ENCODE measurements at regions not wholly inside any gene's neighbourhood (a gene's known extent, or its start where the extent isn't known, plus 50 kb on each side); places are given as distances from the start of the nearest gene placed in this dataset.

DNA sequence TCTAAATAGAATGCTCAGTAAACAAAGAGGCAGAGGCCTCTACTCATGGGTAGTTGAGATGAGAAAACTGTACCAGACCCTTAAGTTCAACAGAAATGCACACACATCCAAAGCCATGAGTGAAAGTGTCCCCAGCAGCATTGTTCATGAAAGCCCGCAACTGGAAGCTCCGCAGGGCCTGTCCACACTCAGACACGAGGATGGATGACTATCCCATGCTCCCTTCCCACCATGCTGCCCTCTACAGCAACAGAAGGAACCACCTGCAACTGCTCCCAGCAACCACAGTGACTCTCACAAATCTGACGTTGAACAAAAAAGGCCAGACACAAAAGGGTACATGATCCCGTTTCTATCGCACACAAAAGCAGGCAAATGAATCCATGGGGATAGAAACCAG lies 76.9 kb upstream of the ANO1 start:
- no peak overlapping the region for H2BK5ac ChIP-seq (ENCODE audit: low read depth, low read length, poor library complexity, severe bottlenecking)
- H4K8ac ChIP-seq (ENCODE audit: low read length) = no peak overlapping the region
- H3K18ac ChIP-seq (ENCODE audit: low read depth in 1 of 2, low read length in 2 of 2) = no peak overlapping the region
- H3K4me1 ChIP-seq (ENCODE audit: control insufficient read depth, insufficient read depth, low read depth, low read length) = no peaks in the 10 kb centered on the region
- peaks cover 30 to 41% of the 10 kb centered on the region in 2 experiments for H3K27me3 ChIP-seq (ENCODE audit: control insufficient read depth in 1 of 2, insufficient read depth in 1 of 2, low read length in 2 of 2)
- H3K27ac ChIP-seq (ENCODE audit: low read length, poor library complexity, severe bottlenecking) = no peak overlapping the region
- no peak overlapping the region for H3K4me2 ChIP-seq (ENCODE audit: low read length, poor library complexity, severe bottlenecking)
- no peaks in the 10 kb centered on the region for H3K79me1 ChIP-seq (replicated peaks; ENCODE audit: low read length, poor library complexity, severe bottlenecking)
- no peak overlapping the region for H2AK5ac ChIP-seq (ENCODE audit: low read length, severe bottlenecking)
- no peak overlapping the region for H4K91ac ChIP-seq (ENCODE audit: low read length)
- no peaks in the 10 kb centered on the region for H3K9me3 ChIP-seq (ENCODE audit: control insufficient read depth, low read length)
- no peak overlapping the region for H3K23ac ChIP-seq (ENCODE audit: low read length in 2 of 2)
- 94% methylated on average over 6 of the region's 6 CpGs for WGBS
- H2BK120ac ChIP-seq (ENCODE audit: low read depth, low read length) = no peak overlapping the region
- H3K9ac ChIP-seq (ENCODE audit: low read length) = no peak overlapping the region
- no peak for DNase-seq
- H3K14ac ChIP-seq (ENCODE audit: low read length in 2 of 2) = no peak overlapping the region
- H2BK12ac ChIP-seq (ENCODE audit: low read length in 2 of 2) = no peak overlapping the region
- no peak overlapping the region for H2BK15ac ChIP-seq (ENCODE audit: low read depth, poor library complexity, severe bottlenecking)
- H3K4me3 ChIP-seq (ENCODE audit: insufficient read depth in 1 of 2, low read depth in 1 of 2, low read length in 2 of 2) = no peak overlapping the region
- no peak overlapping the region for H2AFZ ChIP-seq (ENCODE audit: low read depth, low read length)
- no peaks in the 10 kb centered on the region for H3K36me3 ChIP-seq (ENCODE audit: control insufficient read depth in 1 of 2, insufficient read depth in 2 of 2, low read depth in 1 of 2, low read length in 2 of 2)
- no peak overlapping the region for H3K4ac ChIP-seq (ENCODE audit: low read depth in 1 of 2, low read length in 2 of 2)

- Histone ChIP-seq H2AK5ac (ENCODE audit: low read length, severe bottlenecking) (no peak overlapping the region), H3K9ac (ENCODE audit: low read length) (no peak overlapping the region), H3K79me1 (replicated peaks; ENCODE audit: low read length, poor library complexity, severe bottlenecking) (no peaks in the 10 kb centered on the region), H3K27ac (ENCODE audit: low read length, poor library complexity, severe bottlenecking) (no peak overlapping the region), H3K27me3 (ENCODE audit: control insufficient read depth in 1 of 2, insufficient read depth in 1 of 2, low read length in 2 of 2) (peaks cover 27 to 36% of the 10 kb centered on the region in 2 experiments), H2BK12ac (ENCODE audit: low read length in 2 of 2) (no peak overlapping the region), H3K4ac (ENCODE audit: low read depth in 1 of 2, low read length in 2 of 2) (no peak overlapping the region), H3K36me3 (ENCODE audit: control insufficient read depth in 1 of 2, insufficient read depth in 2 of 2, low read depth in 1 of 2, low read length in 2 of 2) (no peaks in the 10 kb centered on the region), H2AFZ (ENCODE audit: low read depth, low read length) (no peak overlapping the region), H3K4me1 (ENCODE audit: control insufficient read depth, insufficient read depth, low read depth, low read length) (no peaks in the 10 kb centered on the region), H2BK15ac (ENCODE audit: low read depth, poor library complexity, severe bottlenecking) (no peak overlapping the region), H3K18ac (ENCODE audit: low read depth in 1 of 2, low read length in 2 of 2) (no peak overlapping the region), H3K9me3 (ENCODE audit: control insufficient read depth, low read length) (no peaks in the 10 kb centered on the region), H4K8ac (ENCODE audit: low read length) (peak overlapping the region; percentile 27), H3K4me2 (ENCODE audit: low read length, poor library complexity, severe bottlenecking) (no peak overlapping the region), H4K91ac (ENCODE audit: low read length) (no peak overlapping the region), H3K14ac (ENCODE audit: low read length in 2 of 2) (no peak overlapping the region), H2BK5ac (ENCODE audit: low read depth, low read length, poor library complexity, severe bottlenecking) (no peak overlapping the region), H3K23ac (ENCODE audit: low read length in 2 of 2) (no peak overlapping the region), H2BK120ac (ENCODE audit: low read depth, low read length) (no peak overlapping the region), H3K4me3 (ENCODE audit: insufficient read depth in 1 of 2, low read depth in 1 of 2, low read length in 2 of 2) (no peak overlapping the region)
- DNase-seq = no peak
- 100% methylated on average over 3 of the region's 8 CpGs for WGBS
These were observed 75.7 kb upstream of the ANO1 start for GRCh38 chr11:70002433-70002832.

- Histone ChIP-seq H3K14ac (ENCODE audit: low read length in 2 of 2) (no peak overlapping the region), H2AK5ac (ENCODE audit: low read length, severe bottlenecking) (no peak overlapping the region), H3K27me3 (ENCODE audit: control insufficient read depth in 1 of 2, insufficient read depth in 1 of 2, low read length in 2 of 2) (peaks cover 18 to 38% of the 10 kb centered on the region in 2 experiments), H3K4me2 (ENCODE audit: low read length, poor library complexity, severe bottlenecking) (no peak overlapping the region), H4K91ac (ENCODE audit: low read length) (no peak overlapping the region), H3K23ac (ENCODE audit: low read length in 2 of 2) (no peak overlapping the region), H3K79me1 (replicated peaks; ENCODE audit: low read length, poor library complexity, severe bottlenecking) (no peaks in the 10 kb centered on the region), H2AFZ (ENCODE audit: low read depth, low read length) (no peak overlapping the region), H3K4ac (ENCODE audit: low read depth in 1 of 2, low read length in 2 of 2) (no peak overlapping the region), H3K36me3 (ENCODE audit: control insufficient read depth in 1 of 2, insufficient read depth in 2 of 2, low read depth in 1 of 2, low read length in 2 of 2) (no peaks in the 10 kb centered on the region), H3K4me1 (ENCODE audit: control insufficient read depth, insufficient read depth, low read depth, low read length) (no peaks in the 10 kb centered on the region), H3K18ac (ENCODE audit: low read depth in 1 of 2, low read length in 2 of 2) (no peak overlapping the region), H2BK5ac (ENCODE audit: low read depth, low read length, poor library complexity, severe bottlenecking) (no peak overlapping the region), H3K27ac (ENCODE audit: low read length, poor library complexity, severe bottlenecking) (no peak overlapping the region), H2BK15ac (ENCODE audit: low read depth, poor library complexity, severe bottlenecking) (no peak overlapping the region), H3K4me3 (ENCODE audit: insufficient read depth in 1 of 2, low read depth in 1 of 2, low read length in 2 of 2) (no peak overlapping the region), H3K9me3 (ENCODE audit: control insufficient read depth, low read length) (no peaks in the 10 kb centered on the region), H2BK12ac (ENCODE audit: low read length in 2 of 2) (no peak overlapping the region), H2BK120ac (ENCODE audit: low read depth, low read length) (no peak overlapping the region), H4K8ac (ENCODE audit: low read length) (no peak overlapping the region), H3K9ac (ENCODE audit: low read length) (no peak overlapping the region)
- 2% methylated on average over 5 of the region's 6 CpGs for WGBS
- DNase-seq = peak; percentile 86
These were observed 72.9 kb upstream of the ANO1 start for GRCh38 chr11:70005107-70005818.

- no peak overlapping the region for H4K91ac ChIP-seq (ENCODE audit: low read length)
- no peak overlapping the region for H2AK5ac ChIP-seq (ENCODE audit: low read length, severe bottlenecking)
- H3K18ac ChIP-seq (ENCODE audit: low read depth in 1 of 2, low read length in 2 of 2) = no peak overlapping the region
- 82% methylated on average over 3 of the region's 3 CpGs for WGBS
- H3K14ac ChIP-seq (ENCODE audit: low read length in 2 of 2) = no peak overlapping the region
- no peak overlapping the region for H2BK120ac ChIP-seq (ENCODE audit: low read depth, low read length)
- H3K27ac ChIP-seq (ENCODE audit: low read length, poor library complexity, severe bottlenecking) = no peak overlapping the region
- H2BK12ac ChIP-seq (ENCODE audit: low read length in 2 of 2) = no peak overlapping the region
- H3K9ac ChIP-seq (ENCODE audit: low read length) = no peak overlapping the region
- H3K36me3 ChIP-seq (ENCODE audit: control insufficient read depth in 1 of 2, insufficient read depth in 2 of 2, low read depth in 1 of 2, low read length in 2 of 2) = no peaks in the 10 kb centered on the region
- no peak overlapping the region for H4K8ac ChIP-seq (ENCODE audit: low read length)
- no peak overlapping the region for H2BK5ac ChIP-seq (ENCODE audit: low read depth, low read length, poor library complexity, severe bottlenecking)
- H3K23ac ChIP-seq (ENCODE audit: low read length in 2 of 2) = no peak overlapping the region
- no peak overlapping the region for H3K4me2 ChIP-seq (ENCODE audit: low read length, poor library complexity, severe bottlenecking)
- no peaks in the 10 kb centered on the region for H3K4me1 ChIP-seq (ENCODE audit: control insufficient read depth, insufficient read depth, low read depth, low read length)
- H3K79me1 ChIP-seq (replicated peaks; ENCODE audit: low read length, poor library complexity, severe bottlenecking) = no peaks in the 10 kb centered on the region
- H2AFZ ChIP-seq (ENCODE audit: low read depth, low read length) = no peak overlapping the region
- H3K9me3 ChIP-seq (ENCODE audit: control insufficient read depth, low read length) = no peaks in the 10 kb centered on the region
- H3K4me3 ChIP-seq (ENCODE audit: insufficient read depth in 1 of 2, low read depth in 1 of 2, low read length in 2 of 2) = no peak overlapping the region
- no peak for DNase-seq
- no peak overlapping the region for H3K4ac ChIP-seq (ENCODE audit: low read depth in 1 of 2, low read length in 2 of 2)
- no peak overlapping the region for H2BK15ac ChIP-seq (ENCODE audit: low read depth, poor library complexity, severe bottlenecking)
- H3K27me3 ChIP-seq (ENCODE audit: control insufficient read depth in 1 of 2, insufficient read depth in 1 of 2, low read length in 2 of 2) = peaks cover 25 to 34% of the 10 kb centered on the region in 2 experiments
These were observed 70.3 kb upstream of the ANO1 start for GRCh38 chr11:70007796-70008195.
